HCT116 (cell line): ENCODE measurements at regions not wholly inside any gene's neighbourhood (a gene's known extent, or its start where the extent isn't known, plus 50 kb on each side); places are given as distances from the start of the nearest gene placed in this dataset.

Experiments
- ATAC-seq: fragments of 200-7000 bp; cut with Tn5 transposase; 2 replicates; pipeline ENCODE4 v1.9.1; 2020; ENCODE audit warnings: mild to moderate bottlenecking, moderate library complexity
- BruUV-seq: library from RNA; stranded (reverse); fragments of 400-500 nt; replicated peaks from 2 replicates; lab custom pipeline; 2021; lab: Mats Ljungman, UMichigan
- CTCF ChIA-PET: fragments of 300-600 bp; sonication (Branson Sonifier 250); formaldehyde crosslinking; loops from one replicate; lab custom pipeline; 2021; ENCODE audit warnings: antibody characterized with exemption; lab: Charles Lee
- POLR2A ChIA-PET: fragments of 300-600, 350-600 bp; sonication (Branson Sonifier 250); formaldehyde crosslinking; loops from one replicate; lab custom pipeline; 2021; ENCODE audit warnings: antibody characterized with exemption; lab: Charles Lee
- RAD21 ChIA-PET, 2 experiments: fragments of 300-600 bp; sonication (Branson Sonifier 250); formaldehyde crosslinking; loops; one replicate each; lab custom pipeline; 2023; ENCODE audit warnings: low total read pairs in 2 of 2; ENCODE audit not compliant: uncharacterized antibody in 2 of 2, unreplicated experiment in 2 of 2, low non-redundant PET in 1 of 2; lab: Charles Lee
- DNase-seq: peaks from one replicate; pipeline ENCODE4 v3.0.0-alpha.2; 2010; ENCODE audit warnings: low read depth, low spot score
- H2AFZ ChIP-seq: fragments of 200-600 bp; shearing (Covaris generic), sonication (generic); 2 replicates; pipeline ENCODE4 v1.6.1; 2017; ENCODE audit warnings: low read depth, mixed run types, mixed read lengths, antibody characterized with exemption, low read length; ENCODE audit not compliant: poor library complexity, severe bottlenecking
- H3K27ac ChIP-seq: 2 replicates; pipeline ENCODE4 v1.5.1; 2012; ENCODE audit warnings: low read depth, low read length
- H3K27me3 ChIP-seq: fragments of 200-600 bp; sonication (generic); 2 replicates; pipeline ENCODE4 v1.6.1; 2016; ENCODE audit warnings: mixed run types, low read length, mixed read lengths; ENCODE audit not compliant: insufficient read depth
- H3K36me3 ChIP-seq, 2 experiments: fragments of 200-500 bp in 1 of 2; fragments of 200-600 bp in 1 of 2; sonication (Bioruptor generic) in 1 of 2; sonication (generic) in 1 of 2; 2 replicates each; pipeline versions ENCODE4 v1.5.1 to v1.6.1; 2014 to 2016; ENCODE audit warnings: low read length in 2 of 2, inconsistent platforms in 1 of 2, mixed read lengths in 1 of 2, mixed run types in 1 of 2; ENCODE audit not compliant: insufficient read depth in 2 of 2, control insufficient read depth in 1 of 2
- H3K4me1 ChIP-seq, 2 experiments: fragments of 200-600 bp in 1 of 2; sonication (generic) in 1 of 2; 2 replicates each; pipeline versions ENCODE4 v1.5.1 to v1.6.1; 2012 to 2017; ENCODE audit warnings: low read length in 2 of 2, inconsistent platforms in 1 of 2, mild to moderate bottlenecking in 1 of 2, mixed read lengths in 1 of 2, mixed run types in 1 of 2, moderate library complexity in 1 of 2; ENCODE audit not compliant: insufficient read depth in 2 of 2, control insufficient read depth in 1 of 2
- H3K4me2 ChIP-seq: fragments of 200-600 bp; sonication (generic); 2 replicates; pipeline ENCODE4 v1.6.1; 2017; ENCODE audit warnings: mixed run types, low read length, mixed read lengths
- H3K4me3 ChIP-seq, 2 experiments: fragments of 200-600 bp in 1 of 2; sonication (generic) in 1 of 2; replicated peaks in 1 of 2; 2 replicates each; pipeline ENCODE4 v1.5.1; 2011 to 2016; ENCODE audit warnings: low read length in 2 of 2, control low read depth in 1 of 2, low read depth in 1 of 2, mild to moderate bottlenecking in 1 of 2, mixed read lengths in 1 of 2, mixed run types in 1 of 2
- H3K79me2 ChIP-seq: fragments of 200-600 bp; sonication (generic); 2 replicates; pipeline ENCODE4 v1.6.1; 2017; ENCODE audit warnings: mild to moderate bottlenecking, mixed run types, low read length, moderate library complexity, mixed read lengths; ENCODE audit not compliant: insufficient read depth
- H3K9ac ChIP-seq: fragments of 200-600 bp; sonication (generic); 2 replicates; pipeline ENCODE4 v1.6.1; 2016; ENCODE audit warnings: low read length, mixed read lengths
- H3K9me2 ChIP-seq: fragments of 200-600 bp; sonication (generic), shearing (Covaris generic); 2 replicates; pipeline ENCODE4 v1.6.1; 2017; ENCODE audit warnings: mixed run types, mild to moderate bottlenecking, moderate library complexity; ENCODE audit not compliant: insufficient read depth
- H3K9me3 ChIP-seq, 2 experiments: fragments of 200-500 bp in 1 of 2; fragments of 200-600 bp in 1 of 2; sonication (Bioruptor generic) in 1 of 2; sonication (generic) in 1 of 2; 2 replicates each; pipeline ENCODE4 v1.6.1; 2014 to 2017; ENCODE audit warnings: low read length in 2 of 2, mixed read lengths in 2 of 2, inconsistent platforms in 1 of 2, low read depth in 1 of 2, mild to moderate bottlenecking in 1 of 2, mixed run types in 1 of 2, moderate library complexity in 1 of 2; ENCODE audit not compliant: control insufficient read depth in 1 of 2, insufficient read depth in 1 of 2
- H4K20me1 ChIP-seq: fragments of 200-600 bp; sonication (generic), shearing (Covaris generic); 2 replicates; pipeline ENCODE4 v1.6.1; 2017; ENCODE audit warnings: mixed run types, mild to moderate bottlenecking, moderate library complexity; ENCODE audit not compliant: insufficient read depth
- CEBPB ChIP-seq: IDR thresholded peaks from 2 replicates; pipeline ENCODE4 v1.6.1; 2012; ENCODE audit warnings: low read depth
- FOSL1 ChIP-seq: IDR thresholded peaks from 2 replicates; pipeline ENCODE4 v1.6.1; 2012; ENCODE audit warnings: low read depth
- JUND ChIP-seq: IDR thresholded peaks from 2 replicates; pipeline ENCODE4 v1.6.1; 2012
- POLR2A ChIP-seq: IDR thresholded peaks from 2 replicates; pipeline ENCODE4 v1.7.0; 2011; ENCODE audit warnings: borderline replicate concordance; ENCODE audit not compliant: insufficient read depth, insufficient read length; ENCODE audit errors: extremely low read depth
- POLR2AphosphoS5 ChIP-seq: IDR thresholded peaks from 2 replicates; pipeline ENCODE4 v1.6.1; 2011; ENCODE audit warnings: mild to moderate bottlenecking, low read depth, low read length, moderate library complexity
- RAD21 ChIP-seq: IDR thresholded peaks from 2 replicates; pipeline ENCODE4 v1.6.1; 2012; ENCODE audit warnings: low read depth, mild to moderate bottlenecking
- SIN3A ChIP-seq: IDR thresholded peaks from 2 replicates; pipeline ENCODE4 v1.6.1; 2012; ENCODE audit warnings: low read depth
- SP1 ChIP-seq: IDR thresholded peaks from 2 replicates; pipeline ENCODE4 v1.6.1; 2012; ENCODE audit warnings: low read depth
- SRF ChIP-seq: IDR thresholded peaks from 2 replicates; pipeline ENCODE4 v1.6.1; 2012; ENCODE audit warnings: low read depth
- YY1 ChIP-seq: IDR thresholded peaks from 2 replicates; pipeline ENCODE4 v1.6.1; 2011; ENCODE audit warnings: low read length, low read depth, moderate library complexity, mild to moderate bottlenecking; ENCODE audit not compliant: insufficient replicate concordance; ENCODE audit errors: extremely low read depth
- ZFX ChIP-seq: fragments of 450-650 bp; IDR thresholded peaks from 2 replicates; pipeline ENCODE4 v1.6.1; 2017
- ZNF274 ChIP-seq: fragments of 200-500 bp; sonication (Bioruptor generic); IDR thresholded peaks from 2 replicates; pipeline ENCODE4 v1.6.1; 2014; ENCODE audit warnings: mild to moderate bottlenecking, low read depth, low read length, inconsistent platforms
- intact Hi-C: fragments of 100-400 bp; cut with micrococcal nuclease; formaldehyde crosslinking; loops from 2 replicates; pipeline ENCODE4 v1.10.0; 2022
- TF ChIP-seq, protein P1 (sequence below): IDR thresholded peaks from 2 replicates; pipeline ENCODE4 v1.6.1; 2012; ENCODE audit warnings: low read depth
- TF ChIP-seq, protein P2 (sequence below): IDR thresholded peaks from 2 replicates; pipeline ENCODE4 v1.6.1; 2012
- TF ChIP-seq, protein P3 (sequence below): IDR thresholded peaks from 2 replicates; pipeline ENCODE4 v1.6.1; 2011; ENCODE audit warnings: mild to moderate bottlenecking, low read length, moderate library complexity; ENCODE audit not compliant: insufficient replicate concordance; ENCODE audit errors: extremely low read depth

DNA sequence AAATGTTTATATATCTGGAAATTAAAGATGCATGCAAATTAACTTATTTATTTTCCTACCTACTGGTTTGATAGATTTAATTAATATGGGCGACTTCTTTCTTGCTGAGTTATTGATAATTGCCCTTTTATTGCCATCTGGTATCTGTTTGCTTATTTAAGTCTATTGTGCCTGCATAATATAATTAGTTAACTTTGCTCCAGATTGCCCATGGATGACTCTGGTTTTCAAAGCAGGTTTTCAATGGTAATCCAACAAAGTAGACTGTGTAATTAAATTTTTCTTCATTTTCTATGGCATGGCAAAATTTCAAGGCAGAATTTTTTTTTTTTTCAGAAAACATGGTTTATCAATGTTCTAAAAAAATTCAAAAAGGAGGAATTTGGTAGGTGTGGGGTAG is 1092.0 kb downstream of the GRIK2 start:
- Histone ChIP-seq H3K36me3 (no peaks in the 10 kb centered on the region), H2AFZ (no peak overlapping the region), H3K4me2 (no peak overlapping the region), H3K79me2 (no peaks in the 10 kb centered on the region), H3K4me3 (no peak overlapping the region), H3K9me2 (no peaks in the 10 kb centered on the region; the same call in 1 of the 2 replicates), H3K27ac (no peak overlapping the region), H3K27me3 (no peaks in the 10 kb centered on the region), H3K4me1 (no peaks in the 10 kb centered on the region), H3K9me3 (no peaks in the 10 kb centered on the region), H3K9ac (no peak overlapping the region), H4K20me1 (no peaks in the 10 kb centered on the region)
- BruUV-seq = no TSS peak
- intact Hi-C loops = no loop called here
- DNase-seq (no peak), ATAC-seq (no peak)
- TF ChIP-seq CEBPB = no peak
- TF ChIP-seq, protein P1, sequence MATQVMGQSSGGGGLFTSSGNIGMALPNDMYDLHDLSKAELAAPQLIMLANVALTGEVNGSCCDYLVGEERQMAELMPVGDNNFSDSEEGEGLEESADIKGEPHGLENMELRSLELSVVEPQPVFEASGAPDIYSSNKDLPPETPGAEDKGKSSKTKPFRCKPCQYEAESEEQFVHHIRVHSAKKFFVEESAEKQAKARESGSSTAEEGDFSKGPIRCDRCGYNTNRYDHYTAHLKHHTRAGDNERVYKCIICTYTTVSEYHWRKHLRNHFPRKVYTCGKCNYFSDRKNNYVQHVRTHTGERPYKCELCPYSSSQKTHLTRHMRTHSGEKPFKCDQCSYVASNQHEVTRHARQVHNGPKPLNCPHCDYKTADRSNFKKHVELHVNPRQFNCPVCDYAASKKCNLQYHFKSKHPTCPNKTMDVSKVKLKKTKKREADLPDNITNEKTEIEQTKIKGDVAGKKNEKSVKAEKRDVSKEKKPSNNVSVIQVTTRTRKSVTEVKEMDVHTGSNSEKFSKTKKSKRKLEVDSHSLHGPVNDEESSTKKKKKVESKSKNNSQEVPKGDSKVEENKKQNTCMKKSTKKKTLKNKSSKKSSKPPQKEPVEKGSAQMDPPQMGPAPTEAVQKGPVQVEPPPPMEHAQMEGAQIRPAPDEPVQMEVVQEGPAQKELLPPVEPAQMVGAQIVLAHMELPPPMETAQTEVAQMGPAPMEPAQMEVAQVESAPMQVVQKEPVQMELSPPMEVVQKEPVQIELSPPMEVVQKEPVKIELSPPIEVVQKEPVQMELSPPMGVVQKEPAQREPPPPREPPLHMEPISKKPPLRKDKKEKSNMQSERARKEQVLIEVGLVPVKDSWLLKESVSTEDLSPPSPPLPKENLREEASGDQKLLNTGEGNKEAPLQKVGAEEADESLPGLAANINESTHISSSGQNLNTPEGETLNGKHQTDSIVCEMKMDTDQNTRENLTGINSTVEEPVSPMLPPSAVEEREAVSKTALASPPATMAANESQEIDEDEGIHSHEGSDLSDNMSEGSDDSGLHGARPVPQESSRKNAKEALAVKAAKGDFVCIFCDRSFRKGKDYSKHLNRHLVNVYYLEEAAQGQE = no peak
- TF ChIP-seq, protein P2, sequence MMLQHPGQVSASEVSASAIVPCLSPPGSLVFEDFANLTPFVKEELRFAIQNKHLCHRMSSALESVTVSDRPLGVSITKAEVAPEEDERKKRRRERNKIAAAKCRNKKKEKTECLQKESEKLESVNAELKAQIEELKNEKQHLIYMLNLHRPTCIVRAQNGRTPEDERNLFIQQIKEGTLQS = no peak
- POLR2A ChIA-PET = no interaction called here
- RAD21 ChIA-PET = no interaction called here
- CTCF ChIA-PET = no interaction called here

DNA sequence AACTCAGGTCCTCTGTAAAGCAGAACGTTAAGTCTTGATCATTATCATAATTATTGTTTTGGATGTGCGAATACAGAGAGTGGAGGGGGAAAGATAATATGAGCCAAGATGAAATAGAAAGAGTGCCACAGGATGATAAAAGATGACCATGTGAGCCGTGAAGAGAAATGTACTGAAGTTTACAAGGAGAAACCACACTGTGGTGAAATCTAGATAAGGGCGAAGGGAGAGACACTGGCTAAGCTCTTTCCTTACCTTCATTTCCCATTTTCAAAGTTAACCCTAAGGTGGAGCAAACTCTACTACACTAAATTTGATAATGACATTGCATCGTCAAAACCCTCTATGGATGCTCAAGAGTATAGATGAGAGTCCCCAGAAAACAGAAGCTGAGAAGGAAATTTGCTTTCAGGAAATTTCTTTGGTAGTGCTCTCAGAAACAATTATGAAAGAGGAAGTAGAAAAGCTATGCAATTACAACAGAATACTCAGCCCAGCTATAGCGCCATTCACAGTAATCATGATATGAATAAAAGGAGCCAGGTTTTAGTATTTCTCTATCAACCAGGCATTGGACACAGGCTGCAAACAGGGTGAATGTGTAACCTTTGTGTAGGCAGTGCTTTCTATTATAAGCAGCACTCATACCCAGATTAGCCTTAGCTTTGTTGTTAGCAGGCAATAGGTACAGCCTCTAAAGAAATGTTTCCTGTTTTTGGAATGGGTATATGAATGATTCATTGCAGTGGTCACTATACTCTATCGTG is 1080.7 kb downstream of the GRIK2 start:
- no peaks in the 10 kb centered on the region for H4K20me1 ChIP-seq
- POLR2A ChIA-PET = no interaction called here
- CTCF ChIA-PET = no interaction called here
- TF ChIP-seq JUND (no peak), SRF (no peak), FOSL1 (no peak), CEBPB (no peak), SIN3A (no peak), RAD21 (no peak), SP1 (no peak), YY1 (no peak), POLR2AphosphoS5 (no peak), ZNF274 (no peak), ZFX (no peak), POLR2A (no peak)
- TF ChIP-seq, protein P3, sequence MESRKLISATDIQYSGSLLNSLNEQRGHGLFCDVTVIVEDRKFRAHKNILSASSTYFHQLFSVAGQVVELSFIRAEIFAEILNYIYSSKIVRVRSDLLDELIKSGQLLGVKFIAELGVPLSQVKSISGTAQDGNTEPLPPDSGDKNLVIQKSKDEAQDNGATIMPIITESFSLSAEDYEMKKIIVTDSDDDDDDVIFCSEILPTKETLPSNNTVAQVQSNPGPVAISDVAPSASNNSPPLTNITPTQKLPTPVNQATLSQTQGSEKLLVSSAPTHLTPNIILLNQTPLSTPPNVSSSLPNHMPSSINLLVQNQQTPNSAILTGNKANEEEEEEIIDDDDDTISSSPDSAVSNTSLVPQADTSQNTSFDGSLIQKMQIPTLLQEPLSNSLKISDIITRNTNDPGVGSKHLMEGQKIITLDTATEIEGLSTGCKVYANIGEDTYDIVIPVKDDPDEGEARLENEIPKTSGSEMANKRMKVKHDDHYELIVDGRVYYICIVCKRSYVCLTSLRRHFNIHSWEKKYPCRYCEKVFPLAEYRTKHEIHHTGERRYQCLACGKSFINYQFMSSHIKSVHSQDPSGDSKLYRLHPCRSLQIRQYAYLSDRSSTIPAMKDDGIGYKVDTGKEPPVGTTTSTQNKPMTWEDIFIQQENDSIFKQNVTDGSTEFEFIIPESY = no peak
- TF ChIP-seq, protein P2 = no peak

More for the DNA sequence above, 1080.7 kb downstream of the GRIK2 start:
- Histone ChIP-seq H3K4me3 (no peak overlapping the region), H3K4me1 (no peaks in the 10 kb centered on the region), H3K9me2 (no peaks in the 10 kb centered on the region), H3K27me3 (no peaks in the 10 kb centered on the region), H3K9ac (no peak overlapping the region), H3K9me3 (no peaks in the 10 kb centered on the region; a peak in 1 of 4 replicates), H3K27ac (no peak overlapping the region), H3K36me3 (no peaks in the 10 kb centered on the region), H3K79me2 (no peaks in the 10 kb centered on the region), H2AFZ (no peak overlapping the region), H3K4me2 (no peak overlapping the region)
- ATAC-seq (no peak), DNase-seq (no peak)
- intact Hi-C loops = no loop called here
- BruUV-seq = no TSS peak
- RAD21 ChIA-PET = no interaction called here
